K562 (cell line): ENCODE measurements at regions not wholly inside any gene's neighbourhood (a gene's known extent, or its start where the extent isn't known, plus 50 kb on each side); places are given as distances from the start of the nearest gene placed in this dataset.

ENCODE experiments used
- ATAC-seq: fragments of 200-7000 bp; cut with Tn5 transposase; 3 replicates; pipeline ENCODE4 v1.9.1; 2020; ENCODE audit warnings: moderate library complexity
- BruUV-seq: library from RNA; stranded (reverse); fragments of 400-500 nt; replicated peaks from 2 replicates; lab custom pipeline; 2021; lab: Mats Ljungman, UMichigan
- CTCF ChIA-PET: fragments of 300-600 bp; formaldehyde crosslinking; extraction: SDS; loops from one replicate; lab custom pipeline; 2021; ENCODE audit warnings: low intra/inter-chr PET ratio; lab: Yijun Ruan, JAX
- POLR2A ChIA-PET: fragments of 300-600, 350-650 bp; sonication (Branson Sonifier 250); formaldehyde crosslinking; extraction: SDS; loops from one replicate; lab custom pipeline; 2021; ENCODE audit warnings: antibody characterized with exemption, inconsistent platforms; lab: Yijun Ruan, JAX
- DNase-seq, 4 experiments: peaks; one replicate each; pipeline versions ENCODE4 v3.0.0 to v3.0.0-alpha.2; 2011 to 2018; ENCODE audit warnings: low spot score in 3 of 4, mixed read lengths in 3 of 4; ENCODE audit errors: extremely low read depth in 1 of 4
- FAIRE-seq: peaks from 2 replicates; lab custom pipeline; 2011; peaks lifted over from hg19 to GRCh38; lab: Jason Lieb, UNC
- H2AFZ ChIP-seq: 2 replicates; pipeline ENCODE4 v1.6.0; 2011; ENCODE audit warnings: low read depth, low read length, control low read depth, inconsistent platforms
- H3K27ac ChIP-seq: fragments of 200-600 bp; 3 replicates; pipeline ENCODE4 v1.8.0; 2011; ENCODE audit warnings: low read depth, mild to moderate bottlenecking, control low read depth, inconsistent platforms, low read length, moderate library complexity, mixed read lengths; ENCODE audit errors: extremely low read depth
- H3K27me3 ChIP-seq, 2 experiments: fragments of 300-600 bp in 1 of 2; 2 replicates in 1 of 2; 3 replicates in 1 of 2; pipeline versions ENCODE4 v1.6.0 to v1.8.0; 2011; ENCODE audit warnings: inconsistent platforms in 2 of 2, low read length in 2 of 2, mild to moderate bottlenecking in 1 of 2, mixed read lengths in 1 of 2, moderate library complexity in 1 of 2; ENCODE audit not compliant: control insufficient read depth in 2 of 2, insufficient read depth in 2 of 2
- H3K36me3 ChIP-seq: fragments of 300-600 bp; 3 replicates; pipeline ENCODE4 v1.8.0; 2011; ENCODE audit warnings: mild to moderate bottlenecking, low read length, inconsistent platforms; ENCODE audit not compliant: control insufficient read depth, insufficient read depth
- H3K4me1 ChIP-seq, 2 experiments: fragments of 200-600 bp in 1 of 2; replicated peaks in 1 of 2; 2 replicates in 1 of 2; 3 replicates in 1 of 2; pipeline versions ENCODE4 v1.5.1 to v1.8.0; 2011; ENCODE audit warnings: inconsistent platforms in 2 of 2, low read length in 2 of 2, mild to moderate bottlenecking in 1 of 2, mixed read lengths in 1 of 2, moderate library complexity in 1 of 2; ENCODE audit not compliant: control insufficient read depth in 2 of 2, insufficient read depth in 2 of 2
- H3K4me2 ChIP-seq: 2 replicates; pipeline ENCODE4 v1.6.1; 2011; ENCODE audit warnings: low read length, control low read depth, inconsistent platforms, mixed read lengths; ENCODE audit not compliant: insufficient read depth
- H3K4me3 ChIP-seq: fragments of 200-600 bp; sonication (generic), shearing (Covaris generic); 2 replicates; pipeline ENCODE4 v1.5.1; 2016; ENCODE audit warnings: control low read depth, inconsistent platforms
- H3K79me2 ChIP-seq: fragments of 200-600 bp; 3 replicates; pipeline ENCODE4 v1.8.0; 2011; ENCODE audit warnings: low read length, inconsistent platforms; ENCODE audit not compliant: control insufficient read depth, insufficient read depth
- H3K9ac ChIP-seq, 2 experiments: 2 replicates each; pipeline versions ENCODE4 v1.6.0 to v1.6.1; 2011; ENCODE audit warnings: low read depth in 2 of 2, low read length in 2 of 2, control low read depth in 1 of 2, inconsistent platforms in 1 of 2, mild to moderate bottlenecking in 1 of 2, mixed read lengths in 1 of 2; ENCODE audit not compliant: insufficient read depth in 1 of 2
- H3K9me1 ChIP-seq: one replicate; pipeline ENCODE4 v1.6.0; 2011; ENCODE audit warnings: inconsistent platforms, mild to moderate bottlenecking, low read length, moderate library complexity; ENCODE audit not compliant: control insufficient read depth, insufficient read depth
- H3K9me3 ChIP-seq: replicated peaks from 2 replicates; pipeline ENCODE4 v1.5.1; 2011; ENCODE audit warnings: low read depth, low read length, inconsistent platforms; ENCODE audit not compliant: control insufficient read depth, insufficient read depth
- H4K20me1 ChIP-seq: replicated peaks from 2 replicates; pipeline ENCODE4 v1.6.1; 2011; ENCODE audit warnings: low read length, inconsistent platforms, mixed read lengths; ENCODE audit not compliant: control insufficient read depth, insufficient read depth
- BRF2 ChIP-seq: IDR thresholded peaks from 3 replicates; pipeline ENCODE4 v1.6.1; 2011; ENCODE audit warnings: borderline replicate concordance, mild to moderate bottlenecking; ENCODE audit not compliant: insufficient read length, insufficient read depth
- FOXP1 ChIP-seq: sonication (generic); formaldehyde crosslinking; IDR thresholded peaks from 2 replicates; pipeline ENCODE4 v1.8.0; 2022; ENCODE audit warnings: mild to moderate bottlenecking, missing genetic modification reagents
- STAT5B ChIP-seq: fragments of 250-450 bp; sonication (Bioruptor Pico); IDR thresholded peaks from 2 replicates; pipeline ENCODE4 v1.8.0; 2021; ENCODE audit warnings: mild to moderate bottlenecking, inconsistent platforms
- ZEB2 ChIP-seq: fragments of 450-650 bp; IDR thresholded peaks from 2 replicates; pipeline ENCODE4 v1.6.1; 2016
- ZNF277 ChIP-seq: fragments of 250-450 bp; sonication (Bioruptor Pico); IDR thresholded peaks from 2 replicates; pipeline ENCODE4 v1.8.0; 2022; ENCODE audit warnings: inconsistent platforms, mild to moderate bottlenecking, moderate library complexity, borderline replicate concordance
- WGBS: fragments of 100-300 bp; shearing (Covaris generic); methylation state at CpG from one replicate; pipeline ENCODE4 v1.1.6; 2016; ENCODE audit warnings: low coverage, mixed read lengths; ENCODE audit not compliant: insufficient coverage; ENCODE audit errors: missing lambda C conversion rate; 5-methylcytosine and 5-hydroxymethylcytosine counted together
- in situ Hi-C: fragments of 300-500 bp; cut with MboI; formaldehyde crosslinking; loops from 4 replicates; pipeline ENCODE4 v1.15.0; 2018; ENCODE audit warnings: inconsistent platforms, mixed read lengths
- intact Hi-C: fragments of 100-400 bp; cut with micrococcal nuclease; formaldehyde crosslinking; loops from 2 replicates; pipeline ENCODE4 v1.14.2; 2022
- TF ChIP-seq, protein P1 (sequence below), 2 experiments: fragments of 150-350 bp in 1 of 2; IDR thresholded peaks; 2 replicates each; pipeline ENCODE4 v1.6.1; 2012 to 2016; ENCODE audit warnings: low read depth in 2 of 2, low read length in 2 of 2, mild to moderate bottlenecking in 1 of 2, moderate library complexity in 1 of 2
- TF ChIP-seq, protein P2 (sequence below): fragments of 250-450 bp; sonication (Bioruptor Pico); IDR thresholded peaks from 2 replicates; pipeline ENCODE4 v1.8.0; 2021; ENCODE audit warnings: moderate library complexity, mild to moderate bottlenecking, inconsistent platforms

- in situ Hi-C loops = no loop called here
- no peaks in the 10 kb centered on the region for H3K27me3 ChIP-seq
- no peaks in the 10 kb centered on the region for H3K9me1 ChIP-seq
- 0% methylated on average over 1 of the region's 1 CpG for WGBS
- no peaks in the 10 kb centered on the region; the same call in 1 of the 2 replicates for H3K9me3 ChIP-seq
- no peak overlapping the region for H3K9ac ChIP-seq
- intact Hi-C loops = no loop called here
- no peaks in the 10 kb centered on the region for H3K36me3 ChIP-seq
- BruUV-seq = no TSS peak
- TF ChIP-seq FOXP1 = no peak
- TF ChIP-seq, all 486 proteins: peak for 0
- Histone ChIP-seq H4K20me1 (no peaks in the 10 kb centered on the region), H3K4me3 (no peak overlapping the region), H3K79me2 (no peaks in the 10 kb centered on the region), H3K4me2 (no peak overlapping the region), H3K27ac (no peak overlapping the region), H3K4me1 (no peaks in the 10 kb centered on the region), H2AFZ (no peak overlapping the region)
- no peak for ATAC-seq
- no peak for DNase-seq
- CTCF ChIA-PET = no interaction called here
- POLR2A ChIA-PET = no interaction called here
- no peak for FAIRE-seq
Measured at GRCh38 chr1:102163799-102164198, 167.1 kb upstream of the OLFM3 start.

DNA sequence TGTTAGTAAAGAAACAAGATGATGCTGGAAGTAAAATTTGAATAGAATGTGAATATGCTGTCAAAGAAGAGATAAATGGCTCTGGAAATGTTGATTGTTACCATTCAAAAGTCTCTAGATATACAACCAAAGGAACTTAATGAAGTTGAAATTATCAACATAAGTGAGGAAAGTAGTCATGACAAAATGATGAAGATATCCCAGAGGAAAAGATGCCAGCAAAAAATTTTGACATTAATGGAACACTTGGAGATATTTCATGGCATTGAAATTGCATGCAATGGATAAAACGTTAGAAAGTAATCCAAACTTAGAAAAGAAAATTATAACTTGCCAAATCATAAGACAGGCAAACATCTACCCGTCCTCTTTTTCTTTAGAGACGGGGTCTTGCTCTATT, 154.5 kb upstream of the OLFM3 start:
- BruUV-seq = no TSS peak
- H3K27me3 ChIP-seq = no peaks in the 10 kb centered on the region
- no peaks in the 10 kb centered on the region for H3K4me1 ChIP-seq
- in situ Hi-C loops = no loop called here
- no peak overlapping the region for H3K27ac ChIP-seq
- no peak overlapping the region for H3K4me2 ChIP-seq
- ATAC-seq (no peak), FAIRE-seq (no peak), DNase-seq (no peak)
- 0% methylated on average over 3 of the region's 3 CpGs for WGBS
- H3K79me2 ChIP-seq = no peaks in the 10 kb centered on the region
- peaks cover 3% of the 10 kb centered on the region; the same call in 1 of the 2 replicates for H3K9me3 ChIP-seq
- no peak overlapping the region for H2AFZ ChIP-seq
- H4K20me1 ChIP-seq = no peaks in the 10 kb centered on the region
- H3K9me1 ChIP-seq = no peaks in the 10 kb centered on the region
- H3K9ac ChIP-seq = no peak overlapping the region
- CTCF ChIA-PET = no interaction called here
- intact Hi-C loops = no loop called here
- no peaks in the 10 kb centered on the region for H3K36me3 ChIP-seq
- no peak overlapping the region for H3K4me3 ChIP-seq
- POLR2A ChIA-PET = no interaction called here
- TF ChIP-seq ZEB2 (no peak), STAT5B (CRISPR knock-in tag) (no peak), ZNF277 (no peak), BRF2 (no peak)
- TF ChIP-seq, protein P1, sequence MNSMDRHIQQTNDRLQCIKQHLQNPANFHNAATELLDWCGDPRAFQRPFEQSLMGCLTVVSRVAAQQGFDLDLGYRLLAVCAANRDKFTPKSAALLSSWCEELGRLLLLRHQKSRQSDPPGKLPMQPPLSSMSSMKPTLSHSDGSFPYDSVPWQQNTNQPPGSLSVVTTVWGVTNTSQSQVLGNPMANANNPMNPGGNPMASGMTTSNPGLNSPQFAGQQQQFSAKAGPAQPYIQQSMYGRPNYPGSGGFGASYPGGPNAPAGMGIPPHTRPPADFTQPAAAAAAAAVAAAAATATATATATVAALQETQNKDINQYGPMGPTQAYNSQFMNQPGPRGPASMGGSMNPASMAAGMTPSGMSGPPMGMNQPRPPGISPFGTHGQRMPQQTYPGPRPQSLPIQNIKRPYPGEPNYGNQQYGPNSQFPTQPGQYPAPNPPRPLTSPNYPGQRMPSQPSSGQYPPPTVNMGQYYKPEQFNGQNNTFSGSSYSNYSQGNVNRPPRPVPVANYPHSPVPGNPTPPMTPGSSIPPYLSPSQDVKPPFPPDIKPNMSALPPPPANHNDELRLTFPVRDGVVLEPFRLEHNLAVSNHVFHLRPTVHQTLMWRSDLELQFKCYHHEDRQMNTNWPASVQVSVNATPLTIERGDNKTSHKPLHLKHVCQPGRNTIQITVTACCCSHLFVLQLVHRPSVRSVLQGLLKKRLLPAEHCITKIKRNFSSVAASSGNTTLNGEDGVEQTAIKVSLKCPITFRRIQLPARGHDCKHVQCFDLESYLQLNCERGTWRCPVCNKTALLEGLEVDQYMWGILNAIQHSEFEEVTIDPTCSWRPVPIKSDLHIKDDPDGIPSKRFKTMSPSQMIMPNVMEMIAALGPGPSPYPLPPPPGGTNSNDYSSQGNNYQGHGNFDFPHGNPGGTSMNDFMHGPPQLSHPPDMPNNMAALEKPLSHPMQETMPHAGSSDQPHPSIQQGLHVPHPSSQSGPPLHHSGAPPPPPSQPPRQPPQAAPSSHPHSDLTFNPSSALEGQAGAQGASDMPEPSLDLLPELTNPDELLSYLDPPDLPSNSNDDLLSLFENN (IDR thresholded peaks at IDR 0.05; ENCODE audit: low read depth in 2 of 2, low read length in 2 of 2) = no peak
- TF ChIP-seq, protein P2, sequence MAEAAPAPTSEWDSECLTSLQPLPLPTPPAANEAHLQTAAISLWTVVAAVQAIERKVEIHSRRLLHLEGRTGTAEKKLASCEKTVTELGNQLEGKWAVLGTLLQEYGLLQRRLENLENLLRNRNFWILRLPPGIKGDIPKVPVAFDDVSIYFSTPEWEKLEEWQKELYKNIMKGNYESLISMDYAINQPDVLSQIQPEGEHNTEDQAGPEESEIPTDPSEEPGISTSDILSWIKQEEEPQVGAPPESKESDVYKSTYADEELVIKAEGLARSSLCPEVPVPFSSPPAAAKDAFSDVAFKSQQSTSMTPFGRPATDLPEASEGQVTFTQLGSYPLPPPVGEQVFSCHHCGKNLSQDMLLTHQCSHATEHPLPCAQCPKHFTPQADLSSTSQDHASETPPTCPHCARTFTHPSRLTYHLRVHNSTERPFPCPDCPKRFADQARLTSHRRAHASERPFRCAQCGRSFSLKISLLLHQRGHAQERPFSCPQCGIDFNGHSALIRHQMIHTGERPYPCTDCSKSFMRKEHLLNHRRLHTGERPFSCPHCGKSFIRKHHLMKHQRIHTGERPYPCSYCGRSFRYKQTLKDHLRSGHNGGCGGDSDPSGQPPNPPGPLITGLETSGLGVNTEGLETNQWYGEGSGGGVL (CRISPR knock-in tag) = no peak
